Fibroblast of the aortic adventitia (primary cell): ENCODE measurements at regions not wholly inside any gene's neighbourhood (a gene's known extent, or its start where the extent isn't known, plus 50 kb on each side); places are given as distances from the start of the nearest gene placed in this dataset.
A peak's percentile ranks its signal among the peaks of the same experiment; 100 is the strongest.

Source experiments
- DNase-seq: peaks from one replicate; pipeline ENCODE4 v3.0.0-alpha.2; 2010; ENCODE audit warnings: low read depth
- H3K4me3 ChIP-seq: 2 replicates; pipeline ENCODE4 v1.5.1; 2011; ENCODE audit warnings: low read depth, mild to moderate bottlenecking, control low read depth, low read length, moderate library complexity
- CTCF ChIP-seq: IDR thresholded peaks from 2 replicates; pipeline ENCODE4 v1.5.1; 2011; ENCODE audit warnings: mild to moderate bottlenecking, low read length, control low read depth, inconsistent platforms; ENCODE audit not compliant: insufficient read depth

- no peak for DNase-seq
- no peak for TF ChIP-seq CTCF
- H3K4me3 ChIP-seq: no peak overlapping the region
Measured at GRCh38 chr11:26021017-26021416, 310.9 kb upstream of the ANO3 start.

DNA sequence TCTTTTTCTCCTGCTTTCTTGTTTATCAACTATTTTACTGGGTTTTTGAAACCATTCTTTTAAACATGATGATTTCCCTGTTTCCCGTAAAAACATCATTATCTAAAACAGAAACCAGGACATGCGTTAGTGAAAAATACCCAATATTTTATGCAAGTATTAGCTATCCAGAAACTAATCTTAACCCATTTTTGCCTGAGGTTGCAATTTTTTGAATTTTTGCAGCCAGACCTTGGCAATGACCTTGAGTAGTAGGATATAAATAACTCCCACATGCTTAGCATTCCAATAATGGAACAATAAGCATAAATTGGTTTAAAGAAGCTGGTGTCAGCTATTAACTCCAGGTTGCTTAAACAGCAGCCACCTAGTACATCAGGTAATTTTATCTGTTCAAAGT, 308.9 kb upstream of the ANO3 start:
- TF ChIP-seq CTCF: no peak
- H3K4me3 ChIP-seq: no peak overlapping the region
- no peak for DNase-seq

DNA sequence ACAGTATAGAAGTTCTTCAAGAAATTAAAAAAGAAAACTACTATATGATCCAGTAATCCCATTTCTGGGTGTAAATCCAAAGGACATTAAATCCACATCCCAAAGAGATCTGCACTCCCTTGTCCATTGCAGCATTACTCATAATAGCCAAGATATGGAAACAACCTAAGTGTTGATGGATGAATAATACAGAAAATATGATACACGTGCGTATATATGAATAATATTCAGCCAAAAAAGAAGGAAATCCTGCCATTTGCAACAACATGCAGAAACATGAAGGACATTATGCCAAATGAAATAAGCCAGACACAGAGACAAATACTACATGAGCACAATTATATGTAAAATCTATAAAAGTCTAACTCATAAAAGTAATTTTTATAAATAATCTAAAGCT, 306.3 kb upstream of the ANO3 start:
- DNase-seq: peak; percentile 51
- no peak for TF ChIP-seq CTCF
- no peak overlapping the region for H3K4me3 ChIP-seq

- no peak for TF ChIP-seq CTCF
Measured at GRCh38 chr11:26026078-26026477, 305.9 kb upstream of the ANO3 start.

DNA sequence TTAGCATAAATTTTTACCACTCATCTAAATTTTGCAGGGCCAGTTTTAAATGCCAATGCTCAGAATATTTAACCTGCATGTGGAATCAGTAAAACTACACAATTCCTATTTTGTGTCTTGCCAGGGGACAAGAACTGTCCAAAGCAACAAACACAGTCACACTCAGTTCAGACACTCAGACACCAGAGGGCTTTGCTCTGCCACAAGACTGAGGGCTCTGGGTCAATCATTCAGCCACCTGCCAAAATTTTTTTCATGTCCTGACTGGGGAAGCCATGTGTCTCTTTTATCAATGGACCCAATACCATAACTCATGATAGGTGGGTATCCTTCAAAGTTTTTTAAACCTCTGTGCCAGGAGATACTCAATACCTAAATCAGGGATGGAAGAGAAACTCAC, 304.0 kb upstream of the ANO3 start:
- no peak overlapping the region for H3K4me3 ChIP-seq
- DNase-seq: no peak
- TF ChIP-seq CTCF: no peak

More at GRCh38 chr11:26026078-26026477, 305.9 kb upstream of the ANO3 start:
- DNase-seq: no peak
- no peak overlapping the region for H3K4me3 ChIP-seq

- H3K4me3 ChIP-seq: no peak overlapping the region
- TF ChIP-seq CTCF: no peak
- peak; percentile 57 for DNase-seq
Measured at GRCh38 chr11:26028393-26028911, 303.5 kb upstream of the ANO3 start.

GRCh38 chr11:26030399-26030798, 301.5 kb upstream of the ANO3 start:
- H3K4me3 ChIP-seq: no peak overlapping the region
- DNase-seq: no peak
- no peak for TF ChIP-seq CTCF
